MG63 (cell line): ENCODE measurements at regions not wholly inside any gene's neighbourhood (a gene's known extent, or its start where the extent isn't known, plus 50 kb on each side); places are given as distances from the start of the nearest gene placed in this dataset.

ENCODE experiments used
- DNase-seq: peaks from one replicate; pipeline ENCODE4 v3.0.0-alpha.2; 2020
- H3K27me3 ChIP-seq: fragments of 250-450 bp; sonication (Bioruptor Pico); 2 replicates; pipeline ENCODE4 v1.5.1; 2020; ENCODE audit warnings: mild to moderate bottlenecking, moderate library complexity
- H3K36me3 ChIP-seq: fragments of 250-450 bp; sonication (Bioruptor Pico); 2 replicates; pipeline ENCODE4 v1.5.1; 2020; ENCODE audit warnings: mild to moderate bottlenecking, moderate library complexity
- H3K4me3 ChIP-seq: fragments of 250-450 bp; sonication (Bioruptor Pico); 2 replicates; pipeline ENCODE4 v1.5.1; 2020; ENCODE audit warnings: mild to moderate bottlenecking, moderate library complexity
- H3K9me3 ChIP-seq: fragments of 250-450 bp; sonication (Bioruptor Pico); 2 replicates; pipeline ENCODE4 v1.5.1; 2020; ENCODE audit warnings: mild to moderate bottlenecking, moderate library complexity

- no peaks in the 10 kb centered on the region for H3K27me3 ChIP-seq
- no peak for DNase-seq
- no peak overlapping the region for H3K4me3 ChIP-seq
- H3K9me3 ChIP-seq = no peaks in the 10 kb centered on the region
- no peaks in the 10 kb centered on the region for H3K36me3 ChIP-seq
Measured at GRCh38 chr9:73523391-73523790, 371.7 kb downstream of the ANXA1 start.

DNA sequence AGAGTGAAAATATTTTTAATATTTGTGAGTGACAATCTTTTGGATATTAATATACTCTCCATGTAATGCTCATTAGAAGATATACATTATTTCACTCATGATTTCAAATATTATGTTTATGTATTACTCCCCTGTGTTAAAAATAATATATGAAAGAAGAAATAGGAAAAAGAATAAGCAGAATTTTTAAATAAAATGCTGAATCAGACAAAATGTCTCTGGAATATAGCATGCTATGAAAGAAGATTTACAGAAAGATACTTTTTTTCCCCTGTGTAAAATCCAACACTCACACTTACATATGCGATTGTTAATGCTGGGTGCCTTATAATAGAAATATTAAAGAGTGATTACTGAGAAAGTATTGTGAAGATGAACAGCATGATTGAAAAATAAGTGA, 373.7 kb downstream of the ANXA1 start:
- no peak overlapping the region for H3K4me3 ChIP-seq
- H3K36me3 ChIP-seq = no peaks in the 10 kb centered on the region
- no peak for DNase-seq
- H3K27me3 ChIP-seq = no peaks in the 10 kb centered on the region
- H3K9me3 ChIP-seq = no peaks in the 10 kb centered on the region

DNA sequence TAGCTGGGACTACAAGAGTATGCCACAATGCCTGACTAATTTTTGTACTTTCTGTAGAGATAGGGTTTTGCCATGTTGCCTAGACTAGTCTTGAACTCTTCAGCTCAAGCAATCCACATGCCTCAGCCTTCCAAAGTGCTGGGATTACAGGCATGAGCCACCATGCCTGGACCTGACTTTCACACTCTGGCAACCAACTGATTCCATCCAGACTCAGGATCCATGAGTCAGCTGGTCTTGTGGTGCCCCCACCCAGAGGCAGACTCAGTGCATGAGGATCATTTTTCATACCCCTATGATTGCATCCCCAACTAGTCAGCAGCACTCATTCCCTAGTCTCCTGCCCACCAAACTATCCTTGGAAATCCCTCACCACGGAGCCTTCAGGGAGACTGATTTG, 375.9 kb downstream of the ANXA1 start:
- H3K36me3 ChIP-seq = no peaks in the 10 kb centered on the region
- H3K4me3 ChIP-seq = no peak overlapping the region
- H3K9me3 ChIP-seq = no peaks in the 10 kb centered on the region
- no peaks in the 10 kb centered on the region for H3K27me3 ChIP-seq
- no peak for DNase-seq

GRCh38 chr9:73528926-73529325, 377.3 kb downstream of the ANXA1 start:
- DNase-seq = no peak
- no peaks in the 10 kb centered on the region for H3K27me3 ChIP-seq
- no peaks in the 10 kb centered on the region for H3K9me3 ChIP-seq
- H3K4me3 ChIP-seq = no peak overlapping the region
- H3K36me3 ChIP-seq = no peaks in the 10 kb centered on the region

DNA sequence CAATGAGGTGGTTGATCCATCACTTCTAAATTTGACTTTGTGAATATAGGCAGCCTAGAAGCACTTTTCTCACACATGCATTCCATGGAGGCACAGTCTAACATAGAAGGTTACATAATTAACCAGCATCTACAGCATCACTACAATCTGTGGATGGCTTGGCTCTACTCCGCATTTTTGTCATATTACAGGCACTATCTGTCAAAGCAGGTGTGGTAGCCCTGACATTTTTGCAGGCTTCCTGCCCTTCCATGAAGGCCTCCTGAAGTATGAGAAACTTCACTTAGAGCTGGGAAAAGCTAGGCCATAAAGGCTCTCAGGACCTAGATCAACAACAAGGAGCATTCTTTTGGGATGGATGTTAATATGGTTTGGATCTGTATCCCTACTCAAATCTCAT, 378.0 kb downstream of the ANXA1 start:
- Histone ChIP-seq H3K4me3 (no peak overlapping the region), H3K36me3 (no peaks in the 10 kb centered on the region), H3K9me3 (no peaks in the 10 kb centered on the region), H3K27me3 (no peaks in the 10 kb centered on the region)
- no peak for DNase-seq

- Histone ChIP-seq H3K27me3 (no peaks in the 10 kb centered on the region), H3K4me3 (no peak overlapping the region), H3K9me3 (no peaks in the 10 kb centered on the region), H3K36me3 (no peaks in the 10 kb centered on the region)
- no peak for DNase-seq
Measured at GRCh38 chr9:73531051-73531532, 379.4 kb downstream of the ANXA1 start.

DNA sequence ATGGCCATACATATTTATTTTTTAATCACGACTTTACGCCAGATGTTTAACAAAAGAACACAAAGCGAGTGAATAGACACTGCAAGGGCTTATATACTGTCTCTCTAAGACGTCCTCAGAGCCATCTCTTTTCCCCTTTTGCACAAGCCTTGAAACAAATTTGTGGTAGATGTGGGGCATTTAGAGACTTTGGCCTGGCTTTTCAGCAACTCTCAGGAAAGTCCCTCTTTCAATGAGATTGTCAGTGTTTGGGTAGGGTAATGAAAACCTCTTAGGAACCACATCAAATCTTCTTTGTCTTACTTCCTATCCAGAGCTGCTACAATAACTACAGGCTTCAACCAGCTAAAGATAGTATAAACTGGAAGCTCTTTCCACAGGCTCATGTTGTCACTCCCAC, 380.0 kb downstream of the ANXA1 start:
- Histone ChIP-seq H3K9me3 (no peaks in the 10 kb centered on the region), H3K27me3 (no peaks in the 10 kb centered on the region), H3K4me3 (no peak overlapping the region), H3K36me3 (no peaks in the 10 kb centered on the region)
- no peak for DNase-seq

GRCh38 chr9:73532985-73533384, 381.3 kb downstream of the ANXA1 start:
- Histone ChIP-seq H3K9me3 (no peaks in the 10 kb centered on the region), H3K36me3 (no peaks in the 10 kb centered on the region), H3K27me3 (no peaks in the 10 kb centered on the region), H3K4me3 (no peak overlapping the region)
- DNase-seq = no peak

DNA sequence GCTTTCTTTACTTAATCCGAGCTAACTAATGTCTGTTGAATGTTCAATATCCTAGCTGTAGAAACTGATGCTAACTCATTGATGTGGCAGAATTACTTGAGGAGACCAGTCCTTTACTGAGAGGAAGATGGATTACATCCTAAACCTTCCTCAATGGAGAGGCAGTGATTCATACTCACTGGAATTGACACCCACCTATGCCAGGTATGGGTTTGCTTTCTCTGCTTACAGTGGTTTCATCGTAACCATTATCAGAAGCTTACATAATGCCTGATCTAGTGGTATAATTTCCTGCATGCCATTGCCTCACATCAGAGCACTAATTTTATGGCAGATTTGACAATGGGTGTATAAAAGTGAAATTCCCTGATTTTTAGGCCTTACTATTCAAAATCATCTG, 384.7 kb downstream of the ANXA1 start:
- no peak for DNase-seq
- Histone ChIP-seq H3K9me3 (no peaks in the 10 kb centered on the region), H3K27me3 (no peaks in the 10 kb centered on the region), H3K36me3 (no peaks in the 10 kb centered on the region), H3K4me3 (no peak overlapping the region)

GRCh38 chr9:73537561-73537960, 385.9 kb downstream of the ANXA1 start:
- Histone ChIP-seq H3K9me3 (no peaks in the 10 kb centered on the region), H3K36me3 (no peaks in the 10 kb centered on the region)
- DNase-seq = no peak

GRCh38 chr9:73539881-73540390, 388.3 kb downstream of the ANXA1 start:
- Histone ChIP-seq H3K4me3 (no peak overlapping the region), H3K9me3 (no peaks in the 10 kb centered on the region), H3K27me3 (no peaks in the 10 kb centered on the region), H3K36me3 (no peaks in the 10 kb centered on the region)
- DNase-seq = no peak

More at GRCh38 chr9:73537561-73537960, 385.9 kb downstream of the ANXA1 start:
- H3K27me3 ChIP-seq = no peaks in the 10 kb centered on the region
- no peak overlapping the region for H3K4me3 ChIP-seq

DNA sequence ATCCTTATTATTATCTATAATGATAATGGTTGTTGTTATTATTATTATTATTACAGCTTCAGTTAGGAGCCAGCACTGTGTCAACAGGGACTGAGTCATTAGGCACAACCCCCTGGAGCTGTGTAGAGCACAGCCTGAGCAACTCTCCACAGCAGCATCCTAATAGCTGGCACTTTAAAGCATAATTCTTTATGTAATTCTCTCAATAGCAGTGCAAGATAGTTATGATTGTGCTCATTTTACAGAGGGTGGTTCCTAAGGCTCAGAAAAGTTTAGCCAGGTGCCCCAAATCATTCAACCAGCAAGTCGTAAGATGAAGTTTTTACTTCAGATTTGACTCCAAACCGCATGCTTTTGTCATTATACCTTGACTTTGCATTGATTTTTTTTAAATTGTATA, 390.3 kb downstream of the ANXA1 start:
- H3K36me3 ChIP-seq = no peaks in the 10 kb centered on the region
- no peak overlapping the region for H3K4me3 ChIP-seq
- H3K27me3 ChIP-seq = no peaks in the 10 kb centered on the region
- H3K9me3 ChIP-seq = no peaks in the 10 kb centered on the region
- no peak for DNase-seq

GRCh38 chr9:73543727-73544126, 392.1 kb downstream of the ANXA1 start:
- DNase-seq = no peak
- Histone ChIP-seq H3K9me3 (no peaks in the 10 kb centered on the region), H3K27me3 (no peaks in the 10 kb centered on the region), H3K36me3 (no peaks in the 10 kb centered on the region), H3K4me3 (no peak overlapping the region)

- H3K4me3 ChIP-seq = no peak overlapping the region
- no peak for DNase-seq
- no peaks in the 10 kb centered on the region for H3K27me3 ChIP-seq
- H3K9me3 ChIP-seq = no peaks in the 10 kb centered on the region
- no peaks in the 10 kb centered on the region for H3K36me3 ChIP-seq
Measured at GRCh38 chr9:73548201-73548600, 396.5 kb downstream of the ANXA1 start.

DNA sequence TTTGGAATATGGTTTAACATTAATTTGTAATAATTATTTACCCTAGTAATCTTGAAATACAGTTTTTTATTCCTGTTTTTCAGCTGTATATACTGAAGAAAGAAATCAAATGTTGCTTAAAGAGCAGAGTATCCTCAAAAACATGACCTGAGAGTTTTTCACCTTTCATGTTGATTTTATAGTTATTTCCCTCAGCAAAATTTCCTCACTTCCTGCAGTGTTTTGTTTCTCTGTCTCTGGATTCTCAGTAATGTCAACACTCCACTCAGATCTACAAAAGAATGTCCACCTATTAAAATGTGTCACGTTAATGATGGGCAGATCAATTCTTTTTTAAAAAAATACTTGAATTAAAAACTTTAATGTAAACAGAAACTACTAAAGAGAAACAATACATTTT, 398.3 kb downstream of the ANXA1 start:
- H3K36me3 ChIP-seq = no peaks in the 10 kb centered on the region
- H3K27me3 ChIP-seq = no peaks in the 10 kb centered on the region
- no peaks in the 10 kb centered on the region for H3K9me3 ChIP-seq
- no peak for DNase-seq
- H3K4me3 ChIP-seq = no peak overlapping the region

DNA sequence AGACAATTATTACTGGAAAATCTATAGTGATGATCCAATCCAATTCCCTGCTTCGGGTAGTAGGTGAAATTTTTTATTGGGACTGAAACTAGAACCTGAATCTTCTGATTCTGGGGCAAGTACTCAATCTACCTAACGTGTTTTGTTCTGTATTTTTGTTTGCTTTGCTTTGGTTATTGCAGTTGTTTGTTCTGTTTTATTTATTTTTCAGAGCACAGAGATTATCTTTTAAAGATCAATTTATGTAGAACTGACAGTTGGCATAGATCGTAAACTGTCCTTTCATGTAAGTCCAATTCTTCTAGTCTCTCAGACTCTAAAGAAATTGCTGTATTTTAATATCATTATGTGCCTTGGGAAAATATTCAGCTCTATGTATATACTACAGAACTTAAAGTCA, 401.6 kb downstream of the ANXA1 start:
- Histone ChIP-seq H3K27me3 (no peaks in the 10 kb centered on the region), H3K36me3 (no peaks in the 10 kb centered on the region), H3K4me3 (no peak overlapping the region), H3K9me3 (no peaks in the 10 kb centered on the region)
- DNase-seq = no peak

GRCh38 chr9:73558471-73558870, 406.8 kb downstream of the ANXA1 start:
- DNase-seq = no peak
- Histone ChIP-seq H3K9me3 (no peaks in the 10 kb centered on the region), H3K27me3 (no peaks in the 10 kb centered on the region), H3K4me3 (no peak overlapping the region), H3K36me3 (no peaks in the 10 kb centered on the region)

DNA sequence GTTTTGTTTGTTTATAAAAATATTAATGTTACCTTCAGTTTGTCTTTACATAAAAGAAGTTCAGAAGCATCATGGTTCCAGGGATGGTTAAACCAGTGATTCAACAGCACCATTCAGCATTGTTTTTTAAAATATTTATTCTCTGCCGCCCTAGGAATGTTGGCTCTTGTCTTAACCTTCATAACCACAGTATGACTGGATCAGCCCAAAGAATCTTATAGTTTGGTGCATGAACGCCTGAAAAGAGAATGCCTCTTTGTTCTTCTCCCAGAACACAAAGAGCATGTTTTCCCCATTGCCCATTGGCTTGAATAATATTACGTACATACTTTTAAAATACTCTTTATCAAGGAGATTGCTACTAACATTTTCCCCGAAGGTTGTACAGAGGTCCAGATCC, 413.4 kb downstream of the ANXA1 start:
- H3K4me3 ChIP-seq = no peak overlapping the region
- DNase-seq = no peak
- H3K36me3 ChIP-seq = no peaks in the 10 kb centered on the region
- no peaks in the 10 kb centered on the region for H3K27me3 ChIP-seq
- no peaks in the 10 kb centered on the region for H3K9me3 ChIP-seq
